Liver (tissue), 3 donors: ENCODE measurements at regions not wholly inside any gene's neighbourhood (a gene's known extent, or its start where the extent isn't known, plus 50 kb on each side); places are given as distances from the start of the nearest gene placed in this dataset.

Source experiments
- GABPA ChIP-seq, 2 donors: IDR thresholded peaks in 1 of 2; conservative IDR thresholded peaks in 1 of 2; 2 replicates each; pipeline ENCODE4 v1.6.1; 2016; ENCODE audit warnings: antibody characterized with exemption in 2 of 2, mild to moderate bottlenecking in 1 of 2, moderate library complexity in 1 of 2
- RAD21 ChIP-seq, 2 donors: IDR thresholded peaks; 2 replicates each; pipeline ENCODE4 v1.6.1; 2016; ENCODE audit warnings: antibody characterized with exemption in 2 of 2, mild to moderate bottlenecking in 2 of 2
- TF ChIP-seq, protein P1 (sequence below): fragments of 150-350 bp; IDR thresholded peaks from 2 replicates; pipeline ENCODE4 v1.5.1; 2017; ENCODE audit warnings: improper control_type of control experiment, low read depth, low read length; ENCODE audit not compliant: missing input control
- TF ChIP-seq, protein P2 (sequence below): IDR thresholded peaks from 2 replicates; pipeline ENCODE4 v1.6.1; 2016; ENCODE audit warnings: antibody characterized with exemption
- donor health status: healthy.
- donor health status: healthy.

DNA sequence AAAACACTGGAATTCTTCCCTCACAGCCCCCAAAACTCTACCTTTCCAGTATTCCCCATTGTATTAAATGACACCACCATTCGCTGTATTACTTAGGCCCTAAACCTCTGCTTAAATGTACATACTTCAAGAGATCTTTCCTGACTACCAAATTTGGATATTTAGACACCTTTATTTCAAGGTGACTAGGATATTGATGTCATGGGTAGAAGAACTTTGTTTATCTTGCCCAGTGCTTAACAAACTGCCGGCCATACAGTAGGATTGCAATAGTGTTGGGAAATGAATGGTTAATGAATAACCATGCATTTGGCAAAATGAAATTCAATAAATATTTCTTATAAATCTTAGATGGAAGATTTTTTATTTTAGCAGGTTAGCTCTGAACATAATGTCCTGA lies 86.2 kb upstream of the CA10 start:
- peak in 1 of 2 donors; percentile 28 for TF ChIP-seq RAD21 (IDR thresholded peaks at IDR 0.05)
- TF ChIP-seq, protein P1, sequence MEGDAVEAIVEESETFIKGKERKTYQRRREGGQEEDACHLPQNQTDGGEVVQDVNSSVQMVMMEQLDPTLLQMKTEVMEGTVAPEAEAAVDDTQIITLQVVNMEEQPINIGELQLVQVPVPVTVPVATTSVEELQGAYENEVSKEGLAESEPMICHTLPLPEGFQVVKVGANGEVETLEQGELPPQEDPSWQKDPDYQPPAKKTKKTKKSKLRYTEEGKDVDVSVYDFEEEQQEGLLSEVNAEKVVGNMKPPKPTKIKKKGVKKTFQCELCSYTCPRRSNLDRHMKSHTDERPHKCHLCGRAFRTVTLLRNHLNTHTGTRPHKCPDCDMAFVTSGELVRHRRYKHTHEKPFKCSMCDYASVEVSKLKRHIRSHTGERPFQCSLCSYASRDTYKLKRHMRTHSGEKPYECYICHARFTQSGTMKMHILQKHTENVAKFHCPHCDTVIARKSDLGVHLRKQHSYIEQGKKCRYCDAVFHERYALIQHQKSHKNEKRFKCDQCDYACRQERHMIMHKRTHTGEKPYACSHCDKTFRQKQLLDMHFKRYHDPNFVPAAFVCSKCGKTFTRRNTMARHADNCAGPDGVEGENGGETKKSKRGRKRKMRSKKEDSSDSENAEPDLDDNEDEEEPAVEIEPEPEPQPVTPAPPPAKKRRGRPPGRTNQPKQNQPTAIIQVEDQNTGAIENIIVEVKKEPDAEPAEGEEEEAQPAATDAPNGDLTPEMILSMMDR: no peak
- TF ChIP-seq, protein P2, sequence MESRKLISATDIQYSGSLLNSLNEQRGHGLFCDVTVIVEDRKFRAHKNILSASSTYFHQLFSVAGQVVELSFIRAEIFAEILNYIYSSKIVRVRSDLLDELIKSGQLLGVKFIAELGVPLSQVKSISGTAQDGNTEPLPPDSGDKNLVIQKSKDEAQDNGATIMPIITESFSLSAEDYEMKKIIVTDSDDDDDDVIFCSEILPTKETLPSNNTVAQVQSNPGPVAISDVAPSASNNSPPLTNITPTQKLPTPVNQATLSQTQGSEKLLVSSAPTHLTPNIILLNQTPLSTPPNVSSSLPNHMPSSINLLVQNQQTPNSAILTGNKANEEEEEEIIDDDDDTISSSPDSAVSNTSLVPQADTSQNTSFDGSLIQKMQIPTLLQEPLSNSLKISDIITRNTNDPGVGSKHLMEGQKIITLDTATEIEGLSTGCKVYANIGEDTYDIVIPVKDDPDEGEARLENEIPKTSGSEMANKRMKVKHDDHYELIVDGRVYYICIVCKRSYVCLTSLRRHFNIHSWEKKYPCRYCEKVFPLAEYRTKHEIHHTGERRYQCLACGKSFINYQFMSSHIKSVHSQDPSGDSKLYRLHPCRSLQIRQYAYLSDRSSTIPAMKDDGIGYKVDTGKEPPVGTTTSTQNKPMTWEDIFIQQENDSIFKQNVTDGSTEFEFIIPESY: peak; percentile 24
- no peak for TF ChIP-seq GABPA (IDR thresholded peaks at IDR 0.05 in 1 of 2, conservative IDR thresholded peaks at IDR 0.05 in 1 of 2)
